H9 (cell line): ENCODE measurements at regions not wholly inside any gene's neighbourhood (a gene's known extent, or its start where the extent isn't known, plus 50 kb on each side); places are given as distances from the start of the nearest gene placed in this dataset.

ENCODE experiments used
- DNase-seq: peaks from one replicate; pipeline ENCODE4 v3.0.0-alpha.2; 2017
- H2AFZ ChIP-seq: one replicate; pipeline ENCODE4 v1.6.1; 2013; ENCODE audit warnings: mild to moderate bottlenecking, low read length, control low read depth, moderate library complexity
- H2AK5ac ChIP-seq: 2 replicates; pipeline ENCODE4 v1.6.1; 2013; ENCODE audit warnings: low read length, control low read depth, mixed read lengths; ENCODE audit not compliant: insufficient read length
- H2BK120ac ChIP-seq: one replicate; pipeline ENCODE4 v1.6.1; 2013; ENCODE audit warnings: low read depth, mild to moderate bottlenecking, low read length, control low read depth, inconsistent platforms; ENCODE audit not compliant: poor library complexity, severe bottlenecking
- H2BK12ac ChIP-seq: 2 replicates; pipeline ENCODE4 v1.6.1; 2013; ENCODE audit warnings: low read length, control low read depth, mixed read lengths, low read depth; ENCODE audit not compliant: insufficient read length
- H2BK15ac ChIP-seq: 2 replicates; pipeline ENCODE4 v1.6.1; 2013; ENCODE audit warnings: low read depth, low read length, control low read depth
- H2BK20ac ChIP-seq: one replicate; pipeline ENCODE4 v1.6.1; 2013; ENCODE audit warnings: low read depth, mild to moderate bottlenecking, low read length, control low read depth, inconsistent platforms; ENCODE audit not compliant: poor library complexity, severe bottlenecking
- H2BK5ac ChIP-seq: 2 replicates; pipeline ENCODE4 v1.6.1; 2013; ENCODE audit warnings: low read length, control low read depth, mixed read lengths; ENCODE audit not compliant: insufficient read length
- H3K14ac ChIP-seq: 2 replicates; pipeline ENCODE4 v1.6.1; 2013; ENCODE audit warnings: low read length, control low read depth; ENCODE audit not compliant: insufficient read depth
- H3K18ac ChIP-seq: 2 replicates; pipeline ENCODE4 v1.6.1; 2013; ENCODE audit warnings: low read depth, mild to moderate bottlenecking, mixed read lengths, low read length, control low read depth; ENCODE audit not compliant: insufficient read length
- H3K23ac ChIP-seq: 2 replicates; pipeline ENCODE4 v1.6.1; 2013; ENCODE audit warnings: low read length, control low read depth, mixed read lengths, low read depth; ENCODE audit not compliant: insufficient read length
- H3K23me2 ChIP-seq: 2 replicates; pipeline ENCODE4 v1.6.1; 2013; ENCODE audit warnings: low read depth, mild to moderate bottlenecking, mixed read lengths, low read length, control low read depth; ENCODE audit not compliant: insufficient read length, poor library complexity, severe bottlenecking
- H3K27ac ChIP-seq: 2 replicates; pipeline ENCODE4 v1.5.1; 2013; ENCODE audit warnings: low read length, control low read depth, mixed read lengths, low read depth; ENCODE audit not compliant: insufficient read length
- H3K27me3 ChIP-seq: 2 replicates; pipeline ENCODE4 v1.6.1; 2013; ENCODE audit warnings: low read length, control low read depth, inconsistent platforms; ENCODE audit not compliant: insufficient read depth
- H3K4ac ChIP-seq: 2 replicates; pipeline ENCODE4 v1.6.1; 2013; ENCODE audit warnings: low read depth, mild to moderate bottlenecking, control low read depth, inconsistent platforms, low read length, moderate library complexity
- H3K4me1 ChIP-seq: 2 replicates; pipeline ENCODE4 v1.6.1; 2013; ENCODE audit warnings: low read length, control low read depth, inconsistent platforms; ENCODE audit not compliant: insufficient read depth
- H3K4me2 ChIP-seq: 2 replicates; pipeline ENCODE4 v1.6.1; 2013; ENCODE audit warnings: low read length, control low read depth, mixed read lengths; ENCODE audit not compliant: insufficient read length, insufficient read depth
- H3K56ac ChIP-seq: 2 replicates; pipeline ENCODE4 v1.6.1; 2013; ENCODE audit warnings: low read depth, mild to moderate bottlenecking, mixed read lengths, low read length, control low read depth; ENCODE audit not compliant: insufficient read length
- H3K79me1 ChIP-seq: 2 replicates; pipeline ENCODE4 v1.6.1; 2013; ENCODE audit warnings: low read depth, mild to moderate bottlenecking, moderate library complexity, low read length, control low read depth, inconsistent platforms; ENCODE audit not compliant: insufficient read depth, poor library complexity, severe bottlenecking
- H3K79me2 ChIP-seq: 2 replicates; pipeline ENCODE4 v1.6.1; 2013; ENCODE audit warnings: low read length, control low read depth, inconsistent platforms; ENCODE audit not compliant: insufficient read depth
- H3K9ac ChIP-seq: 2 replicates; pipeline ENCODE4 v1.6.1; 2013; ENCODE audit warnings: low read length, control low read depth, mixed read lengths; ENCODE audit not compliant: insufficient read length; ENCODE audit errors: extremely low read depth
- H3K9me3 ChIP-seq: one replicate; pipeline ENCODE4 v1.6.1; 2013; ENCODE audit warnings: low read depth, low read length, inconsistent platforms; ENCODE audit not compliant: control insufficient read depth
- H3T11ph ChIP-seq: one replicate; pipeline ENCODE4 v1.6.1; 2013; ENCODE audit warnings: mild to moderate bottlenecking, low read length, control low read depth, inconsistent platforms
- H4K20me1 ChIP-seq: one replicate; pipeline ENCODE4 v1.6.1; 2013; ENCODE audit not compliant: control insufficient read depth, insufficient read length, insufficient read depth
- H4K5ac ChIP-seq: 2 replicates; pipeline ENCODE4 v1.6.1; 2013; ENCODE audit warnings: low read depth, mild to moderate bottlenecking, mixed read lengths, low read length, control low read depth; ENCODE audit not compliant: insufficient read length
- H4K8ac ChIP-seq: replicated peaks from 2 replicates; pipeline ENCODE4 v1.6.1; 2013; ENCODE audit warnings: low read length, control low read depth, mixed read lengths, low read depth; ENCODE audit not compliant: insufficient read length
- H4K91ac ChIP-seq: 2 replicates; pipeline ENCODE4 v1.6.1; 2013; ENCODE audit warnings: low read depth, mild to moderate bottlenecking, moderate library complexity, mixed read lengths, low read length, control low read depth; ENCODE audit not compliant: insufficient read length
- H3K27ac Mint-ChIP-seq, 3 experiments: 2 replicates in 2 of 3; 3 replicates in 1 of 3; pipeline ENCODE4 v1.8.0; 2020 to 2021; ENCODE audit warnings: mixed read lengths in 3 of 3, mild to moderate bottlenecking in 1 of 3, moderate library complexity in 1 of 3
- H3K27me3 Mint-ChIP-seq: 2 replicates; pipeline ENCODE4 v1.8.0; 2021; ENCODE audit warnings: low read depth, mild to moderate bottlenecking, moderate library complexity, mixed read lengths
- H3K36me3 Mint-ChIP-seq, 3 experiments: 2 replicates in 2 of 3; 3 replicates in 1 of 3; pipeline ENCODE4 v1.8.0; 2020 to 2021; ENCODE audit warnings: low read depth in 3 of 3, mixed read lengths in 3 of 3; ENCODE audit not compliant: insufficient read depth in 1 of 3
- H3K4me1 Mint-ChIP-seq, 2 experiments: 2 replicates each; pipeline ENCODE4 v1.8.0; 2020; ENCODE audit warnings: mixed read lengths in 2 of 2
- H3K4me3 Mint-ChIP-seq, 2 experiments: 2 replicates in 1 of 2; 3 replicates in 1 of 2; pipeline ENCODE4 v1.8.0; 2020 to 2021; ENCODE audit warnings: mild to moderate bottlenecking in 2 of 2, mixed read lengths in 2 of 2, moderate library complexity in 1 of 2
- H3K9me3 Mint-ChIP-seq, 2 experiments: 2 replicates in 1 of 2; 3 replicates in 1 of 2; pipeline ENCODE4 v1.8.0; 2020; ENCODE audit warnings: mild to moderate bottlenecking in 2 of 2, mixed read lengths in 2 of 2, moderate library complexity in 1 of 2
- CTCF ChIP-seq: fragments of 200-600 bp; sonication (generic); conservative IDR thresholded peaks from 3 replicates; pipeline ENCODE4 v1.8.0; 2021; ENCODE audit warnings: antibody characterized with exemption, mild to moderate bottlenecking
- whole genome bisulfite sequencing: extraction: QIAGEN DNeasy Blood & Tissue Kit; methylation state at CpG from one replicate; pipeline ENCODE4 v1.1.7; 2013; ENCODE audit warnings: missing lambda C conversion rate, low lambda C conversion rate, mixed read lengths; ENCODE audit not compliant: insufficient read length; ENCODE audit errors: extremely low coverage; 5-methylcytosine and 5-hydroxymethylcytosine counted together

- Histone ChIP-seq H2AK5ac (no peak overlapping the region), H2AFZ (no peak overlapping the region), H4K5ac (no peak overlapping the region), H3K79me1 (no peaks in the 10 kb centered on the region), H3K4ac (no peak overlapping the region), H3K56ac (no peak overlapping the region), H3K27ac (no peak overlapping the region), H3K79me2 (no peaks in the 10 kb centered on the region), H3K4me1 (no peaks in the 10 kb centered on the region), H2BK15ac (no peak overlapping the region), H3K27me3 (no peaks in the 10 kb centered on the region), H3T11ph (no peak overlapping the region), H3K23me2 (no peaks in the 10 kb centered on the region), H3K23ac (no peak overlapping the region), H2BK5ac (no peak overlapping the region), H4K8ac (no peak overlapping the region), H4K91ac (no peak overlapping the region), H3K14ac (no peak overlapping the region), H2BK12ac (no peak overlapping the region), H3K18ac (no peak overlapping the region), H3K9ac (no peak overlapping the region), H3K9me3 (no peaks in the 10 kb centered on the region), H2BK20ac (no peak overlapping the region), H2BK120ac (no peak overlapping the region), H3K4me2 (no peak overlapping the region), H4K20me1 (no peaks in the 10 kb centered on the region)
- H3K27me3 Mint-ChIP-seq = no peaks in the 10 kb centered on the region
- no peaks in the 10 kb centered on the region for H3K9me3 Mint-ChIP-seq
- H3K36me3 Mint-ChIP-seq = peaks cover 0 to 1% (median 0%) of the 10 kb centered on the region in 3 experiments; a peak in 2 of 7 replicates
- no peak for TF ChIP-seq CTCF
- no peaks in the 10 kb centered on the region for H3K4me1 Mint-ChIP-seq
- H3K4me3 Mint-ChIP-seq = no peak overlapping the region
- no peak overlapping the region for H3K27ac Mint-ChIP-seq
- no peak for DNase-seq
- no CpG with 5 or more reads among the region's 2 CpGs for WGBS
Observed at GRCh38 chr3:148126956-148127355, 570.7 kb upstream of the AGTR1 start.
